AG09309 (cell line): ENCODE measurements at regions not wholly inside any gene's neighbourhood (a gene's known extent, or its start where the extent isn't known, plus 50 kb on each side); places are given as distances from the start of the nearest gene placed in this dataset.

ENCODE experiments used
- DNase-seq: peaks from one replicate; pipeline ENCODE4 v3.0.0-alpha.2; 2010; ENCODE audit warnings: low read depth
- H3K4me3 ChIP-seq: 2 replicates; pipeline ENCODE4 v1.5.1; 2011; ENCODE audit warnings: mild to moderate bottlenecking, low read depth, low read length, moderate library complexity; ENCODE audit not compliant: control insufficient read depth
- CTCF ChIP-seq: IDR thresholded peaks from 2 replicates; pipeline ENCODE4 v1.5.1; 2011; ENCODE audit warnings: mild to moderate bottlenecking, low read depth, low read length, inconsistent platforms; ENCODE audit not compliant: insufficient read depth, control insufficient read depth; ENCODE audit errors: missing control alignments

DNA sequence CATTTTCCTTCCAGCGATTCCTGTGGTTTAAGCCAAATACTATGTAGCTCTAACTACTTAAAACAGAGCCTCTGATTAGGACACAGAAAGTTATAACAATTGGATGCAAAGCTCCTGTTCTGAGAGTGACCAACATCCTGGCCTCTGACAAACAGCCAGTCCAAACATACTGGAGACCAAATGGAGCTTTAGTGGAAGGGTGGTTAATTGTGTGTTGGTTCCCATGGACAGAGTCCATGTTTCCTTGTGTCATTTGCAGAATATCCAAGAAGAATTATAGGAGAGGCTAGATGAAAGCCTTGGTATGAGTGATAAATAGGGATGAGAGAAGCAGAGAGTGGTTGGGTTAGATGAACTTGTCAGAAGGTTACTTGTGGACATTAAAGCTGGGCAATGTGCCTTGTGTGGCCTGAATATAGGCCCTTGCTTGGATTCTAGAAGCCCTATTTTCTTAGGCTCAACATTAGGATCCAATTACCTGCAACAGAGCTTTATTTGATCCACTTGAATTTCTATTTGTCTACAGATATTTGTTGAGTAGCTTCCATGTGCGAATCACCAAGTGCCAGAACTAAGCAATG lies 180.5 kb upstream of the GORAB start:
- DNase-seq = no peak
- TF ChIP-seq CTCF = no peak
- no peak overlapping the region for H3K4me3 ChIP-seq

GRCh38 chr1:170354246-170354645 lies 177.7 kb upstream of the GORAB start:
- no peak for DNase-seq
- H3K4me3 ChIP-seq = no peak overlapping the region
- TF ChIP-seq CTCF = no peak

DNA sequence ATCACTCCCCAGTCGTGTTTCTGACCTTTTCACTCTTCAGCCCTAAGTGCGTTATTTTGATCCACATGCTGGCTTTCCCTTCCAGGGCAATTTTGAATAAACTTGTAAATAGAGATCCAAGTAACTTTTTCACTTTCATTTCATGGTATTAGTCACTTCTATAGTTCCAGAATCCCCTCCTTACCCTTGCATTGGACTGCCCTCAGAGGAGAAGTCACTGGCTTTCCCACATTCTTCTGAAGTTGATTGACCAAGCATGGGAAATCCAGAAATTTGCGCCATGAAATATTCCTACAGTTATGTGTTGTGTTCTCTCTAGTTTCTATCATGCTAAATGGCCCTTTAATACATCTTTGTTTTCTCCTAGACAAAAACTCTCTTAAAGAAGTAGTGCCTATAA lies 177.3 kb upstream of the GORAB start:
- TF ChIP-seq CTCF = no peak
- no peak overlapping the region for H3K4me3 ChIP-seq

GRCh38 chr1:170355267-170355801 lies 176.6 kb upstream of the GORAB start:
- no peak for TF ChIP-seq CTCF
- DNase-seq = no peak
- H3K4me3 ChIP-seq = no peak overlapping the region

More for the DNA sequence above, 177.3 kb upstream of the GORAB start:
- no peak for DNase-seq

DNA sequence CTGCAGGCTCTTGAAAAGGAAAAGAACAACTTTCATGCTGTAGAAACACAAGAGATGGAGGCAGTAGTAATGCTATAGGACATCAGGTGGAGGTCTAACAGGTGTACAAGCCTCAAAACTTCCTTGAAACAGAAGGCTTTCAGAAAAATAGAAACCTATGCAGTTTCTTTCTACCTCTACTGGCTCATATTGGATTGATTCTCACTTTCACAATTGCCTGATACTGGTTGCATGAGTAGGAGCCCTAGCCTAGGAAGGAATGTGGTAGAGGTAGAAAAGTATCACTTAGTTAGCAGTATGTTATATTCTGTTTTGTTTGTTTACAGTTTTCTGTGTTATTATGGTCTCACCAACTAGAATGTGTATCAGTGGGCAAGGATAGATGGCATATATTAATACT lies 175.4 kb upstream of the GORAB start:
- H3K4me3 ChIP-seq = no peak overlapping the region
- DNase-seq = no peak
- TF ChIP-seq CTCF = no peak

DNA sequence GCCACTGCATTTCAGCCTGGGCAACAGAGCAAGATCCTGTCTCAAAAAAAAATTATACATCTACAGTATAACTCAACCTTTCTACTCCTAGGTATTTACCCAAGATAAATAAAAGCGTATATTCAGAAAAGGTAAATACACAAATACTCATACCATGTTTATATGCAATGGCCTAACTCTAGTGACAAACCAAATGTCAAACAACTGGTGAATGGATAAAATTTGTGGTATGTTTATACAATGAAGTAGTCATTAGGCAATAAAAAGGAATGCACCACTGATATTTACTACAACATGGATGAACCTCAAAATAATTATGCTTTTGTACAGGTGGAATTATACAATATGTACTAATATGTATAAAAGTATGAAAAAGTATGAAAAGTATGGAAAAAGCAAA lies 174.2 kb upstream of the GORAB start:
- TF ChIP-seq CTCF = no peak
- DNase-seq = no peak

GRCh38 chr1:170360601-170361000 lies 171.4 kb upstream of the GORAB start:
- no peak for TF ChIP-seq CTCF
- H3K4me3 ChIP-seq = no peak overlapping the region
- no peak for DNase-seq

More for the DNA sequence above, 174.2 kb upstream of the GORAB start:
- H3K4me3 ChIP-seq = no peak overlapping the region
